HG03097 (cell line): ENCODE measurements at regions not wholly inside any gene's neighbourhood (a gene's known extent, or its start where the extent isn't known, plus 50 kb on each side); places are given as distances from the start of the nearest gene placed in this dataset.
"Not testable (repeated sequence)": the region's sequence is repeated elsewhere in the genome, so short reads cannot be mapped to it uniquely, and the experiment has no call there.

ENCODE experiments used
- ATAC-seq: cut with Tn5 transposase; IDR thresholded peaks from one replicate; pipeline ENCODE4 v1.9.1; 2021; ENCODE audit not compliant: unreplicated experiment, low FRiP score

GRCh38 chr13:44628826-44629225, 52.7 kb upstream of the TSC22D1 start:
- not testable (repeated sequence) for ATAC-seq

- ATAC-seq = no peak
Measured at GRCh38 chr13:44627441-44627840, 51.3 kb upstream of the TSC22D1 start.

GRCh38 chr13:44626176-44626575, 50.0 kb upstream of the TSC22D1 start:
- no peak for ATAC-seq
